GM12878 (cell line): ENCODE measurements at regions not wholly inside any gene's neighbourhood (a gene's known extent, or its start where the extent isn't known, plus 50 kb on each side); places are given as distances from the start of the nearest gene placed in this dataset.

ENCODE experiments used
- ATAC-seq: fragments of 200-7000 bp; cut with Tn5 transposase; 3 replicates; pipeline ENCODE4 v1.9.1; 2020; ENCODE audit warnings: mild to moderate bottlenecking, moderate library complexity
- BruUV-seq: library from RNA; stranded (reverse); fragments of 400-500 nt; replicated peaks from 2 replicates; lab custom pipeline; 2021; lab: Mats Ljungman, UMichigan
- CTCF ChIA-PET: fragments of 300-600 bp; sonication (Branson Sonifier 250); formaldehyde crosslinking; extraction: SDS; loops from one replicate; lab custom pipeline; 2021; ENCODE audit warnings: inconsistent platforms; lab: Yijun Ruan, JAX
- POLR2A ChIA-PET: fragments of 350-600 bp; formaldehyde crosslinking; extraction: SDS; loops from one replicate; lab custom pipeline; 2021; ENCODE audit warnings: inconsistent platforms; lab: Charles Lee
- RAD21 ChIA-PET: fragments of 300-600 bp; sonication (Branson Sonifier 250); formaldehyde crosslinking; loops from one replicate; lab custom pipeline; 2023; ENCODE audit warnings: antibody characterized with exemption; ENCODE audit not compliant: unreplicated experiment; lab: Charles Lee
- SMC1A ChIA-PET: fragments of 300-600 bp; sonication (Branson Sonifier 250); formaldehyde crosslinking; loops from one replicate; lab custom pipeline; 2023; ENCODE audit not compliant: unreplicated experiment, uncharacterized antibody; lab: Charles Lee
- DNase-seq: peaks from one replicate; pipeline ENCODE4 v3.0.0-alpha.2; 2011; ENCODE audit warnings: low read depth, low spot score
- FAIRE-seq: peaks from 3 replicates; lab custom pipeline; 2011; peaks lifted over from hg19 to GRCh38; lab: Jason Lieb, UNC
- H2AFZ ChIP-seq: 2 replicates; pipeline ENCODE4 v1.6.0; 2011; ENCODE audit warnings: low read depth, low read length, control low read depth; ENCODE audit not compliant: control insufficient read depth
- H3K27ac ChIP-seq: 2 replicates; pipeline ENCODE4 v1.5.1; 2011; ENCODE audit warnings: control low read depth; ENCODE audit not compliant: control insufficient read depth, insufficient read depth
- H3K27me3 ChIP-seq, 2 experiments: replicated peaks in 1 of 2; 2 replicates each; pipeline versions ENCODE4 v1.6.0 to v1.6.1; 2011; ENCODE audit warnings: low read length in 1 of 2; ENCODE audit not compliant: control insufficient read depth in 2 of 2, insufficient read depth in 2 of 2
- H3K36me3 ChIP-seq, 2 experiments: 2 replicates each; pipeline ENCODE4 v1.5.1; 2011; ENCODE audit warnings: low read length in 1 of 2; ENCODE audit not compliant: control insufficient read depth in 2 of 2, insufficient read depth in 2 of 2
- H3K4me1 ChIP-seq: 2 replicates; pipeline ENCODE4 v1.6.1; 2011; ENCODE audit warnings: mild to moderate bottlenecking, low read length, moderate library complexity, mixed read lengths; ENCODE audit not compliant: control insufficient read depth, insufficient read depth
- H3K4me2 ChIP-seq: 2 replicates; pipeline ENCODE4 v1.6.0; 2011; ENCODE audit warnings: control low read depth; ENCODE audit not compliant: control insufficient read depth, insufficient read depth
- H3K4me3 ChIP-seq: fragments of 200-600 bp; sonication (generic); 2 replicates; pipeline ENCODE4 v1.5.1; 2016
- H3K79me2 ChIP-seq: 2 replicates; pipeline ENCODE4 v1.6.0; 2011; ENCODE audit warnings: low read length; ENCODE audit not compliant: control insufficient read depth, insufficient read depth
- H3K9ac ChIP-seq: 2 replicates; pipeline ENCODE4 v1.8.0; 2011; ENCODE audit warnings: low read length, control low read depth, mixed read lengths; ENCODE audit not compliant: control insufficient read depth, insufficient read depth
- H3K9me3 ChIP-seq: replicated peaks from 3 replicates; pipeline ENCODE4 v1.5.1; 2011; ENCODE audit warnings: mild to moderate bottlenecking, low read length; ENCODE audit not compliant: control insufficient read depth, insufficient read depth
- H4K20me1 ChIP-seq: 2 replicates; pipeline ENCODE4 v1.6.0; 2011; ENCODE audit not compliant: control insufficient read depth, insufficient read depth
- ASH2L ChIP-seq: fragments of 300-600, 200-600 bp; sonication (generic); IDR thresholded peaks from 2 replicates; pipeline ENCODE4 v1.6.1; 2017; ENCODE audit warnings: low read depth, mild to moderate bottlenecking, borderline replicate concordance
- HCFC1 ChIP-seq: fragments of 150-350 bp; IDR thresholded peaks from 2 replicates; pipeline ENCODE4 v1.6.1; 2014; ENCODE audit warnings: low read length
- IRF4 ChIP-seq: IDR thresholded peaks from 2 replicates; pipeline ENCODE4 v1.6.1; 2011; ENCODE audit warnings: low read depth, low read length
- KDM1A ChIP-seq: fragments of 200-600 bp; sonication (generic); IDR thresholded peaks from 2 replicates; pipeline ENCODE4 v1.6.1; 2016; ENCODE audit warnings: borderline replicate concordance
- PML ChIP-seq: IDR thresholded peaks from 2 replicates; pipeline ENCODE4 v1.6.1; 2012; ENCODE audit warnings: low read length, inconsistent platforms
- RAD51 ChIP-seq: fragments of 450-650 bp; IDR thresholded peaks from 2 replicates; pipeline ENCODE4 v1.6.1; 2016; ENCODE audit warnings: moderate library complexity, mild to moderate bottlenecking, inconsistent platforms
- SP1 ChIP-seq: IDR thresholded peaks from one replicate; pipeline ENCODE4 v1.6.1; 2011; ENCODE audit warnings: low read depth, low read length
- STAT1 ChIP-seq: fragments of 450-650 bp; conservative IDR thresholded peaks from 2 replicates; pipeline ENCODE4 v1.6.1; 2014; ENCODE audit warnings: antibody characterized with exemption, mild to moderate bottlenecking
- TCF12 ChIP-seq: IDR thresholded peaks from 2 replicates; pipeline ENCODE4 v1.6.1; 2011; ENCODE audit warnings: low read depth, mild to moderate bottlenecking, low read length
- ZNF592 ChIP-seq: fragments of 450-650 bp; IDR thresholded peaks from 2 replicates; pipeline ENCODE4 v1.6.1; 2017; ENCODE audit warnings: mild to moderate bottlenecking, moderate library complexity
- WGBS: methylation state at CpG from one replicate; pipeline ENCODE4 v1.1.6; 2016; ENCODE audit warnings: low lambda C conversion rate; ENCODE audit not compliant: insufficient replicate concordance, insufficient coverage; ENCODE audit errors: missing lambda C conversion rate; 5-methylcytosine and 5-hydroxymethylcytosine counted together
- in situ Hi-C: fragments of 300-500 bp; cut with MboI; formaldehyde crosslinking; loops from 9 replicates; pipeline ENCODE4 v1.14.3; 2018; ENCODE audit warnings: mixed read lengths
- intact Hi-C: fragments of 100-400 bp; cut with micrococcal nuclease; formaldehyde crosslinking; loops from one replicate; pipeline ENCODE4 v1.14.2; 2022; ENCODE audit not compliant: unreplicated experiment
- TF ChIP-seq, protein P1 (sequence below): fragments of 450-650 bp; IDR thresholded peaks from 2 replicates; pipeline ENCODE4 v1.6.1; 2017; ENCODE audit warnings: mild to moderate bottlenecking

DNA sequence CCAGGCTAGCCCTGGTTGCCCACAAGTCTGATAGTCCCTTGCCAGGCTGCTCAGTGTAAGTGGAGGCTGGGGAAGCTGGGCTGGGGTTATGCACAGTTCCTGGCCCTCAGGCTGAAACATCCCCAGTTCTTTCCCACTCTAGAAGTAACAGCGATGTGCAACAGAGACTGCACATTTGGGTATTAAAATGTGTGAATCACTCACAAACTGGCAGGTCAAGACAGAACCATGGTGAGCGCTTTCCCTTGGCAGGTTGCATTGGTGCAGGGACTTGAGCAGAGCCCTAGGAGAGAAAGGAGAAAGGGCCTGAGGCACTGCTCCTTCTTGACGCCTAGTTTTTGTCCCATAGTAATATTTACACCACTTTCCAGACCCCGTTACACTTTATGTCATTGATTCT lies 56.1 kb upstream of the SLC35B4 start:
- FAIRE-seq (no peak), ATAC-seq (no peak), DNase-seq (no peak)
- ChIA-PET SMC1A (no interaction called here), RAD21 (no interaction called here), POLR2A (no interaction called here), CTCF (no interaction called here)
- Histone ChIP-seq H4K20me1 (no peaks in the 10 kb centered on the region), H3K9me3 (no peaks in the 10 kb centered on the region), H2AFZ (no peak overlapping the region), H3K4me1 (no peaks in the 10 kb centered on the region), H3K27me3 (peaks cover 0 to 1% of the 10 kb centered on the region in 2 experiments; a peak in 3 of 4 replicates), H3K4me3 (no peak overlapping the region), H3K27ac (no peak overlapping the region), H3K36me3 (no peaks in the 10 kb centered on the region), H3K9ac (no peak overlapping the region), H3K4me2 (no peak overlapping the region), H3K79me2 (no peaks in the 10 kb centered on the region)
- 40% methylated on average over 4 of the region's 4 CpGs for WGBS
- in situ Hi-C loops, result no loop called here
- TF ChIP-seq TCF12 (no peak), ASH2L (no peak)
- intact Hi-C loops, result no loop called here
- BruUV-seq, result no TSS peak

- H3K4me2 ChIP-seq, result no peak overlapping the region
- DNase-seq (no peak), FAIRE-seq (no peak), ATAC-seq (no peak)
- no peak overlapping the region for H2AFZ ChIP-seq
- H3K9me3 ChIP-seq, result no peaks in the 10 kb centered on the region
- intact Hi-C loops, result no loop called here
- SMC1A ChIA-PET, result interaction anchor here (1.0 kb wide), 1 partner anchor 14 kb away, joined by 3 read pairs; no protein-coding TSS in a partner anchor
- in situ Hi-C loops, result no loop called here
- H3K27ac ChIP-seq, result no peak overlapping the region
- BruUV-seq, result no TSS peak
- H3K4me3 ChIP-seq, result no peak overlapping the region
- peaks cover 0 to 1% of the 10 kb centered on the region in 2 experiments; a peak in 3 of 4 replicates for H3K27me3 ChIP-seq
- TF ChIP-seq KDM1A (no peak), IRF4 (no peak), ZNF592 (no peak), RAD51 (no peak), STAT1 (no peak), PML (no peak), SP1 (no peak), ASH2L (no peak), HCFC1 (no peak)
- TF ChIP-seq, protein P1, sequence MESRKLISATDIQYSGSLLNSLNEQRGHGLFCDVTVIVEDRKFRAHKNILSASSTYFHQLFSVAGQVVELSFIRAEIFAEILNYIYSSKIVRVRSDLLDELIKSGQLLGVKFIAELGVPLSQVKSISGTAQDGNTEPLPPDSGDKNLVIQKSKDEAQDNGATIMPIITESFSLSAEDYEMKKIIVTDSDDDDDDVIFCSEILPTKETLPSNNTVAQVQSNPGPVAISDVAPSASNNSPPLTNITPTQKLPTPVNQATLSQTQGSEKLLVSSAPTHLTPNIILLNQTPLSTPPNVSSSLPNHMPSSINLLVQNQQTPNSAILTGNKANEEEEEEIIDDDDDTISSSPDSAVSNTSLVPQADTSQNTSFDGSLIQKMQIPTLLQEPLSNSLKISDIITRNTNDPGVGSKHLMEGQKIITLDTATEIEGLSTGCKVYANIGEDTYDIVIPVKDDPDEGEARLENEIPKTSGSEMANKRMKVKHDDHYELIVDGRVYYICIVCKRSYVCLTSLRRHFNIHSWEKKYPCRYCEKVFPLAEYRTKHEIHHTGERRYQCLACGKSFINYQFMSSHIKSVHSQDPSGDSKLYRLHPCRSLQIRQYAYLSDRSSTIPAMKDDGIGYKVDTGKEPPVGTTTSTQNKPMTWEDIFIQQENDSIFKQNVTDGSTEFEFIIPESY, result no peak
- H3K79me2 ChIP-seq, result no peaks in the 10 kb centered on the region
- POLR2A ChIA-PET, result no interaction called here
- no peaks in the 10 kb centered on the region for H3K4me1 ChIP-seq
- RAD21 ChIA-PET, result no interaction called here
- CTCF ChIA-PET, result no interaction called here
- no peaks in the 10 kb centered on the region for H4K20me1 ChIP-seq
- 33% methylated on average over 5 of the region's 5 CpGs for WGBS
- H3K36me3 ChIP-seq, result no peaks in the 10 kb centered on the region
- H3K9ac ChIP-seq, result no peak overlapping the region
These were observed 55.2 kb upstream of the SLC35B4 start for GRCh38 chr7:134371971-134372370.
